Adrenal gland (tissue), 5 donors: ENCODE measurements at regions not wholly inside any gene's neighbourhood (a gene's known extent, or its start where the extent isn't known, plus 50 kb on each side); places are given as distances from the start of the nearest gene placed in this dataset.

ENCODE experiments used
- CTCF ChIP-seq, 6 experiments: fragments of 450-650 bp in 4 of 6; fragments of 200-600 bp in 2 of 6; sonication (generic) in 1 of 6; IDR thresholded peaks; 1 replicate in 5 of 6; 2 replicates in 1 of 6; pipeline versions ENCODE4 v1.5.1 to v1.8.0; 2016 to 2021; ENCODE audit warnings: antibody characterized with exemption in 6 of 6, mild to moderate bottlenecking in 2 of 6, moderate library complexity in 1 of 6
- POLR2A ChIP-seq, 2 donors: fragments of 450-650 bp; IDR thresholded peaks; one replicate each; pipeline ENCODE4 v1.6.1; 2017; ENCODE audit warnings: antibody characterized with exemption in 2 of 2, mild to moderate bottlenecking in 2 of 2, moderate library complexity in 1 of 2
- donor health status: DM: no; HTN: no; CAD: no.

- no peak for TF ChIP-seq CTCF (IDR thresholded peaks at IDR 0.05)
- no peak for TF ChIP-seq POLR2A (IDR thresholded peaks at IDR 0.05)
These were observed 196.5 kb upstream of the PZP start for GRCh38 chr12:9404469-9405260.
